Thymus (tissue), 11 donors: ENCODE measurements at regions not wholly inside any gene's neighbourhood (a gene's known extent, or its start where the extent isn't known, plus 50 kb on each side); places are given as distances from the start of the nearest gene placed in this dataset.

Experiments
- DNase-seq, 9 donors: peaks; one replicate each; pipeline ENCODE4 v3.0.0-alpha.2; 2013; ENCODE audit warnings: low spot score in 9 of 9, low read depth in 6 of 9, missing footprints in 1 of 9
- H3K27ac ChIP-seq, 2 donors: one replicate each; pipeline ENCODE4 v1.5.1; 2013; ENCODE audit warnings: control low read depth in 1 of 2, low read depth in 1 of 2, low read length in 1 of 2, mild to moderate bottlenecking in 1 of 2, moderate library complexity in 1 of 2
- H3K27me3 ChIP-seq, 2 donors: one replicate each; pipeline ENCODE4 v1.5.1; 2013; ENCODE audit warnings: low read length in 1 of 2; ENCODE audit not compliant: control insufficient read depth in 2 of 2, insufficient read depth in 1 of 2
- H3K36me3 ChIP-seq, 2 donors: one replicate each; pipeline ENCODE4 v1.5.1; 2013; ENCODE audit warnings: low read length in 1 of 2, mild to moderate bottlenecking in 1 of 2, moderate library complexity in 1 of 2; ENCODE audit not compliant: control insufficient read depth in 2 of 2, insufficient read depth in 2 of 2
- H3K4me1 ChIP-seq, 2 donors: one replicate each; pipeline ENCODE4 v1.5.1; 2013; ENCODE audit warnings: low read length in 2 of 2; ENCODE audit not compliant: control insufficient read depth in 2 of 2, insufficient read depth in 2 of 2
- H3K4me3 ChIP-seq, 2 donors: one replicate each; pipeline ENCODE4 v1.5.1; 2013; ENCODE audit warnings: low read length in 2 of 2, control low read depth in 1 of 2, mild to moderate bottlenecking in 1 of 2
- H3K9me3 ChIP-seq, 2 donors: one replicate each; pipeline ENCODE4 v1.5.1; 2013; ENCODE audit warnings: low read length in 1 of 2, mild to moderate bottlenecking in 1 of 2; ENCODE audit not compliant: control insufficient read depth in 2 of 2, insufficient read depth in 1 of 2
- WGBS: extraction: QIAGEN DNeasy Blood & Tissue Kit; methylation state at CpG from one replicate; pipeline ENCODE4 v1.1.7; 2013; 5-methylcytosine and 5-hydroxymethylcytosine counted together
- donor health status: healthy.

DNA sequence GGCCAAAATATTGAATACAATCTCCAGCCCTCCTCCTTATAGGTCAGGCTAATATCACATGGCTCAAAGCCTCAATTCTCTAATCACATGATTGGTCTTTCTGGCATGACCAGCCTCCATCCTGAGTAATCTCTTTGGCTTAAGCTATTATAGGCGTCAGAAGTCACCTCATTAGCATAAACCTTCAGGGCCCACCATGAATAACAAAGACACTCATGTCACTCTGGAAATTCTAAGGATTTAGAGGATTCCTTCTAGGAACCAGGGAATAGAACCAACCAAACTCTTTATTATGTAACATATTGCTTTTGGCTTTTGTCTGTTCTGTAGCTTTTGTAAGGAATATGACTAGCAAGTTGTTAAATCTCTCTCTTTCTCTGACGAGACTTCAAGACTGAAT is 109.2 kb upstream of the IGFBP7 start:
- Histone ChIP-seq H3K9me3 (no peaks in the 10 kb centered on the region), H3K27me3 (no peaks in the 10 kb centered on the region), H3K4me1 (no peaks in the 10 kb centered on the region), H3K27ac (no peak overlapping the region), H3K4me3 (no peak overlapping the region), H3K36me3 (no peaks in the 10 kb centered on the region)
- WGBS: 93% methylated on average over 2 of the region's 2 CpGs
- no peak for DNase-seq

DNA sequence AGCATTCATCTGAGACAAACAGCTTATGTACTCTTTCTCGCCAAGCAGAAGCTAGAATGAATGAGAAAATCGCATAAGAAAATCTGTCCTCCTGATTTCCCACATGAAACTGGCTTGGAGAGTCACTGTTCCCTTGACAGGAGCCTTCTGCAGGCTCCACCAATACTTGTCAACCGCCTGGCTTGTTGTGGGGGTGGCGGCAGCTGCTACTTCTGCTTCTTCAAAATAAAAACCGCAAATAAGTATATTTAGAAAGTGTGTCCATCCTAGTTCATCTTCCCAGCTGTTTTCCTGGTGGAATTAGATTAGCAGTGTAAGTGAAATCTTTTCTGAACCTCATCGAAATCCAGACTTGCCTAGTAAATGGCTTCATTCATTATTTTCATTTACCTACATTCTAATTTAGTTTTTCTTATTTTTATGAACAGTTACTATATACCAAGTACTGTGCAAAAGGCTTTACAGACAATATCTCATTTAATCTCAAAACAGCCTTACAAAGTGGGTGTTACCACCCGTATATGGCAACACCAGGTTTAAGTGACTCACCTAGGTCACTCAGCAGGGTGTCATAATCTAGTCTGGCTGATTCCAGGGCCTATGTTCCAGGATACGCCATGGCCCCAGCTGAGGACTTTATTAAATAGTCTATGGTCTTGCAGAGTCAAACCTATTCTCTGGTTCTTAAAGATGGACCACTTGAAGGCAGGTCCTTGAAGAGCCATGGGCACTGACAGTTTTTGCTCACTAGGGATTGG is 104.6 kb upstream of the IGFBP7 start:
- no peaks in the 10 kb centered on the region for H3K9me3 ChIP-seq
- WGBS: 92% methylated on average over 8 of the region's 8 CpGs

GRCh38 chr4:57211131-57211530 is 100.9 kb upstream of the IGFBP7 start:
- Histone ChIP-seq H3K9me3 (no peaks in the 10 kb centered on the region), H3K4me3 (no peak overlapping the region), H3K36me3 (no peaks in the 10 kb centered on the region), H3K27me3 (no peaks in the 10 kb centered on the region), H3K27ac (no peak overlapping the region), H3K4me1 (no peaks in the 10 kb centered on the region)
- no peak for DNase-seq
- 78% methylated on average over 5 of the region's 5 CpGs for WGBS

More for the DNA sequence above, 104.6 kb upstream of the IGFBP7 start:
- Histone ChIP-seq H3K27me3 (no peaks in the 10 kb centered on the region), H3K4me1 (no peaks in the 10 kb centered on the region), H3K4me3 (no peak overlapping the region), H3K36me3 (no peaks in the 10 kb centered on the region), H3K27ac (no peak overlapping the region)
- no peak for DNase-seq

GRCh38 chr4:57206172-57206571 is 96.0 kb upstream of the IGFBP7 start:
- Histone ChIP-seq H3K9me3 (no peaks in the 10 kb centered on the region), H3K4me1 (no peaks in the 10 kb centered on the region), H3K27ac (no peak overlapping the region), H3K27me3 (no peaks in the 10 kb centered on the region), H3K36me3 (no peaks in the 10 kb centered on the region), H3K4me3 (no peak overlapping the region)
- DNase-seq: no peak
- 50% methylated on average over 2 of the region's 2 CpGs for WGBS

- no peaks in the 10 kb centered on the region for H3K4me1 ChIP-seq
- no peaks in the 10 kb centered on the region for H3K9me3 ChIP-seq
- H3K36me3 ChIP-seq: no peaks in the 10 kb centered on the region
- H3K27me3 ChIP-seq: no peaks in the 10 kb centered on the region
- no peak overlapping the region for H3K27ac ChIP-seq
- 88% methylated on average over 1 of the region's 1 CpG for WGBS
- no peak for DNase-seq
- H3K4me3 ChIP-seq: no peak overlapping the region
These were observed 95.4 kb upstream of the IGFBP7 start for GRCh38 chr4:57205580-57205979.

- no peaks in the 10 kb centered on the region for H3K36me3 ChIP-seq
- whole genome bisulfite sequencing: 71% methylated on average over 7 of the region's 7 CpGs
- DNase-seq: no peak
These were observed 90.7 kb upstream of the IGFBP7 start for GRCh38 chr4:57200799-57201327.

DNA sequence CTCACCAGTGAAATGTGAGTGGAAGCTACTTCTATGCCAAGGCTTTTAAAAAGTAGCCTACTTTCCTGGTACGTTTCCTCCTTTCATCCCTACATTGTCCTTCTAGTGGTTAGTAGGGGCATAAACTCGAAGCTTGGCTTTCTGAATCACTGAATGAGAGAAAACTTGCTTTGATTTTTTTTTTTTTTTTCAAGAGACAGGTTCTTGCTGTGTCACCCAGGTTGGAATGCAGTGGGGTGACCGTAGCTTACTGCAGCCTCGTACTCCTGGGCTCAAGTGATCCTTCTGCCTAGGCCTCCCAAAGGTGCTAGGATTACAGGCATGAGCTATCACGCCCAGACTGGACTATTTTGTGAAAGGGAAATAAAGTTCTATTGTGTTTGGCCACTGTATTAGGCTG is 89.1 kb upstream of the IGFBP7 start:
- WGBS: 83% methylated on average over 5 of the region's 5 CpGs
- DNase-seq: no peak
- peaks cover 0 to 21% of the 10 kb centered on the region in 2 donors for H3K27me3 ChIP-seq

More at GRCh38 chr4:57200799-57201327, 90.7 kb upstream of the IGFBP7 start:
- Histone ChIP-seq H3K9me3 (no peaks in the 10 kb centered on the region), H3K4me3 (no peak overlapping the region), H3K4me1 (no peaks in the 10 kb centered on the region), H3K27ac (no peak overlapping the region), H3K27me3 (peaks cover 0 to 10% of the 10 kb centered on the region in 2 donors)

GRCh38 chr4:57195622-57196021 is 85.4 kb upstream of the IGFBP7 start:
- WGBS: 72% methylated on average over 30 of the region's 30 CpGs
- no peaks in the 10 kb centered on the region for H3K9me3 ChIP-seq
- H3K27me3 ChIP-seq: peaks cover 0 to 42% of the 10 kb centered on the region in 2 donors
- no peak overlapping the region for H3K4me3 ChIP-seq
- no peaks in the 10 kb centered on the region for H3K4me1 ChIP-seq
- H3K36me3 ChIP-seq: no peaks in the 10 kb centered on the region
- no peak for DNase-seq
- H3K27ac ChIP-seq: no peak overlapping the region

More for the DNA sequence above, 89.1 kb upstream of the IGFBP7 start:
- H3K4me1 ChIP-seq: no peaks in the 10 kb centered on the region
- H3K9me3 ChIP-seq: no peaks in the 10 kb centered on the region
- H3K36me3 ChIP-seq: no peaks in the 10 kb centered on the region
- H3K27ac ChIP-seq: no peak overlapping the region
- H3K4me3 ChIP-seq: no peak overlapping the region

- H3K4me3 ChIP-seq: no peak overlapping the region
- no peaks in the 10 kb centered on the region for H3K36me3 ChIP-seq
- peaks cover 0 to 42% of the 10 kb centered on the region in 2 donors for H3K27me3 ChIP-seq
- 42% methylated on average over 20 of the region's 20 CpGs for WGBS
- DNase-seq: no peak
- H3K4me1 ChIP-seq: no peaks in the 10 kb centered on the region
- H3K27ac ChIP-seq: no peak overlapping the region
- no peaks in the 10 kb centered on the region for H3K9me3 ChIP-seq
These were observed 84.0 kb upstream of the IGFBP7 start for GRCh38 chr4:57194068-57194611.
